HG03378 (cell line): ENCODE measurements at regions not wholly inside any gene's neighbourhood (a gene's known extent, or its start where the extent isn't known, plus 50 kb on each side); places are given as distances from the start of the nearest gene placed in this dataset.
"Not testable (repeated sequence)": the region's sequence is repeated elsewhere in the genome, so short reads cannot be mapped to it uniquely, and the experiment has no call there.

Experiments
- ATAC-seq: cut with Tn5 transposase; IDR thresholded peaks from one replicate; pipeline ENCODE4 v1.9.1; 2021; ENCODE audit warnings: mild to moderate bottlenecking, moderate library complexity; ENCODE audit not compliant: unreplicated experiment

DNA sequence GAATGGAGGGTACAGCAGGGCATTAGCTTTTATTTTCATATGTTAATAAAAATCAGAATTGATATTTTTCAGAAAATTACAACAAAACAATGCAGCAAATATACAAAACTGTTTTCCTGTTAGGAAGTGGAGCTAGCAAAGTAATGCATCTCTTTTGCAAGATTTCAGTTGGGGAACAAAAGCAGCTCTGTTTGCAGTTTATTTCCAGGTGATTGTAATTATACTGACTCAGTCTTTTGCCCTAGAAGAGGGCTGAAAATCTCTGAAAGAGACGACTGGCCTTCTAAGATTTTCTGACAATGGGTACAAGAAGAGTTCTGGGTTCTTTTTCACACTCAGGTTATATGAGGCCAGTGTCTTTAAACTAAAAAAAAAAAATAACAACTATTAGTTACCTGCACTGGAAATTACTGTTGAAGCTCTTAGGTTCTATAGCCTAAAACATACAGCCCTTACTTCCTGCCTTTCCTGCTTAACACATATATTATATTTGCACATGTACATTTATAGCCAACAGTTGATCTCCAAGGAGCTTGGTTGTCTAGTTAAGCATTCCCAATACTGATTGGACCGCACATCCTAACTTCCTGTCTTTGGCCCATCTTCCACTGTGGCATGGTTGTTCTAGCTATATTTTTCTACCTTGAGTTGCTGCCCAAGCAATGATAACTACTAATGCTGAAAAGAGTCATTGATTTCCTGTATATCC lies 199.1 kb upstream of the KRR1 start:
- no peak for ATAC-seq

DNA sequence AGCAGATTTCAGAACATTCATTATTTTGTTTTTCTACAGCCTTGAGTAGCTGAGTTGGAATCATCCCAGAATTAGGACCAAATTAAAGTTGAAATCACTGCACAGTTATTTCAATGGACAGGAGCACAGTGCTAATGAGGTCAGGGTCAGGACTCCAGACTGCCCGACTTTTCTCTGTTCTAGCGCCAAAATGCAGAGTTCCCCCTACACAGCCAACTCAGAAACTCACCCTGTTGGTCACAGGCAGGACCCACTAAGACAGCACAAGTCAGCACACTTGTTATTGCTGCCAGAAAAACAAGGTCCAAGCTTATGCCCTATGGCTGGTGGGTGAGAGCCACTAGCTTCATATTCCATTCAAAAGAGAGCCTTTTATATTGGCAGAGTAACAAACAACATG lies 198.1 kb upstream of the KRR1 start:
- no peak for ATAC-seq

DNA sequence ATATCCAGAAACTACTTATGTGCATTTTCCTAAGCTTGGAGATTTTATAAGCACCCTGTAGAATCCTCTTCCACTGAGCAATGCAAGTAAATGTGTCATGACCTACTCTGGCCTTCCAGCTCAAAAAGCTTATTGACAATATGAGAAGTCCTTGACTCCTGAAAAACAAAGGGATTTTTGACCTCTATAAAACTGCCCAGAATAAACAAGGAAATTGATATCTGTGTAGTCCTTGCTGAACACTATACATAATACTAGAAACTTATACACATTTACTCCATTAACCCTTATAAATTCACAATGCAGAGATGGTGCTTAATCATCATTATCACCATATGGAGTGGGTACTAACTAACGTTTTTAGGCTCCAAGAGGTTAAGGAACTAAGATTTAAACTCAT lies 197.4 kb upstream of the KRR1 start:
- ATAC-seq = no peak

DNA sequence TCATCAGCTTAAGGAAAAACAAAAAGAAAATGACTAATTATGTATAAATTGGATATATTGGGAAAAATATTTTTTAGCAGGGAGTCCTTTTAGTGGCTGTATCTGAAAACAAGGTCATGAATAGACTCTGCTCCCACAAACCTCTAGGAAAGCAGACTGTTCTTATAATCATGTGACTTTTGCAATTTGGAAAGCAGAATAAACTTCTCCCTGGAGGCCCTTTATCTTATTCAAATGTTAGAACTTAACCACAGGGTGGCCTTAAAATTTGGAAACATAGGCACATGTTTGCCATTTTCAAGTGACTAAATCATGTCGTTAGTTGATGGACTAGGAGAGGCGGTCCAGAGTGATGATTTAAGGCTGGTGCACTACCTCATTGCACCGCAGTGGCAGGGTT lies 196.6 kb upstream of the KRR1 start:
- ATAC-seq = no peak

DNA sequence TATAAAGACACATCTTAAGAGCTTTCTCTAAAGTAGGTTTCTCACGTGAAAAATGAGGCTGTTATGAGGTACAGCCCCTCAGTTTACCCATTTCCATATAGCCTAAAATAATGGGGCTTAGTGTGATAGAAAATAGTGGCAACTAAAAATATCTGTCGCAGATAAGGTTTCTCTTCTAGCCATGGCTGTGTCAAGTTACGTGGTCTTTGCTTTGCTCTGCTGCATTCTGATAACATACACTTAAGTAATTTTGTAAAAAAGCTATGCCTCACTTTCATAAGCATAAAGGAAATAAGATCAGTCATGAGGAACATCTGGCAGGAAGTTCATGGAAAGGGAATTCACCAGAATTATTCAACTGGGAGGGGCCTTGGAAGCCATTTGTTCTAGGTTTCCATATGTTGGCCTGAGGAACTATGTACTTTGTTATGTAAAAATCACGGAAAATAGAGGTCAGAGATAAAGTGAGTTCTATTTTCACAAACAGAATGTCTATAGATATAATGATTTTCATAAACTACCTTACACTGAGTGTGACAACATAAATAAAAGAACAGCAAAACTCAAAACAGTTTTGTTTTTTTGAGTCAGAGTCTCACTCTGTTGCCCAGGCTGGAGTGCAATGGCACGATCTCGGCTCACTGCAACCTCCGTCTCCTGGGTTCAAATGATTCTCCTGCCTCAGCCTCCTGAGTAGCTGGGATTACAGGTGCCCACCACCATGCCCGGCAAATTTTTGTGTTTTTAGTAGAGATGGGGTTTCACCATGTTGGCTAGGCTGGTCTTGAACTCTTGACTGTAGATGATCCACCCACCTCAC lies 195.6 kb upstream of the KRR1 start:
- no peak for ATAC-seq

DNA sequence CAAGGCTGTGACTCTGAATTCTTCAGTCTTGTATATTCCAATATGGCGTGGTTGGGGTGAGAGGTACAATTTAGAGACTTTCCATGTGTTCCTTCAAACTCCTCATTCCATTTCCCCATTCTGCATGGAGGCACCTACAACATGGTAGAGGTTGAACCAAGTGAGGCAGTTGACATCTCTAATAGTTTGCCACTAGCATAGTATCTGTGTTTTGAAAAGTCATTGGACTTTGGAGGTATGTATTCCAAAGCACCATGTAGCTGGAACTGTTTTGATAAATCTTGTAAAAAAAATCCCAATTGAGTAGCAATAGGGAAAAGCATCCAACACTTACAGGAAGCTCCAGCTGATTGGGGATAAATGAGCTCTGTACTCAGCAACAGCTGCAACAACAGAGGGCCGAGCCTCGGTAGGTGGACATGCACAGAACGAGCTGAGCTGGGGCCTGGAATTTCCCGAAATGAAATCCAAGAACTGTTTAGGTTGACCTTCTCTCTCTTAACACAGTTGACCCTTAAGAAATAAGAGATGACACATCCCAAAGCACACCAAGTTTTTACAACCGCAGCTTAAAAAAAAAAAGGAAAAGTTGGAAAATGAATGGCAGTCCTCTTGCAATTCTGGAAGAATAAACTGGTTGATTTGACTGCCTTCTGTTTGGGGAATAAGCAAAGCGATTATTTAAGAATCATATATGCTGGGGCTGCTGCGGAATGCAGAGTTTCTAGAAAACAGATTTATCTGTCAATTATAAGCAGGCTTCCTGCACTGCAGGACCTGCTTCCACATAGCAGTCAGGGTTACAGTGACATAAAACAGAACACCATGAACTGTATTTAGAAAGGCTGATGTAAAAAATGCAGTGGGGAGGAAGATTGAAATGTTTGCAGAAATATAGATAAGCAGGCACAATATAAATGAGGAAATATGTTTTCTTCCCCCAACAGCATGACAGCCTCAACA lies 194.6 kb upstream of the KRR1 start:
- ATAC-seq = no peak

DNA sequence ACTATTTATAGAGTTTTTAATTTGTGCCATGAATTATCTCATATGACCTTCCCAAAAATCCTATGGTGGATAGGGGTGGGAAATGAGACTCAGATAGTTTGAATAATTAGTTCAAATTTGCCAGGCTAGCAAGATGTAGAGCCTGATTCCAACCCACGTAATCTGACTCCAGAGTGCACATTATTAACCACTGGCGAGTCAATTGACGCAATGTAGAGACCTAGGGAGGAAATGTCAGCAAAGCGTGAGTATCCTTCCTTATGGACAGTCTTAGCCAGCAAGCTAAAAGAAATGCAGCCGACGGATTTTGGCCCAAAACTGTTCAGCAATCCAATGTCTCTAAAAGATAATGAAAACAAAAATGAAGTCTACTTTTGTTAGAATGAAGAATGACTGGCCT lies 193.3 kb upstream of the KRR1 start:
- ATAC-seq = no peak

DNA sequence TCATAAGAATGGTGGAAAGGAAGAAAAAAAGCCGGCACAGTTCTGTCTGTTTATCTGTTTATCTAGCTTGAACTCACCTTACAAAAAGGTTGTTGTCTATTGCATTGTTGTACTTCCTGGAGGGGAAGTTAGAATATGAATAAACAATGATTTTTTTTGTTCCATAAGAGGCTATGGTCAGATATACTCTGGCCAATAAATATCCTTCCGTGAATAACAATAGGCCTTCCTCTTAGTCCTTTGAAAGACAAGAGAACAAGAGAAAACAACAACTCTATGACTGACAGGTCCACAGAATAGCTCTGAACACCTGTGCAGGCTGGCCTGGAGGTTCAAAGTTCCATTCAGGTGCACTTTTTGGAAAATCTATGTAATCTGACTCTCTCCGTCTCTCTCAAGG lies 192.8 kb upstream of the KRR1 start:
- no peak for ATAC-seq

DNA sequence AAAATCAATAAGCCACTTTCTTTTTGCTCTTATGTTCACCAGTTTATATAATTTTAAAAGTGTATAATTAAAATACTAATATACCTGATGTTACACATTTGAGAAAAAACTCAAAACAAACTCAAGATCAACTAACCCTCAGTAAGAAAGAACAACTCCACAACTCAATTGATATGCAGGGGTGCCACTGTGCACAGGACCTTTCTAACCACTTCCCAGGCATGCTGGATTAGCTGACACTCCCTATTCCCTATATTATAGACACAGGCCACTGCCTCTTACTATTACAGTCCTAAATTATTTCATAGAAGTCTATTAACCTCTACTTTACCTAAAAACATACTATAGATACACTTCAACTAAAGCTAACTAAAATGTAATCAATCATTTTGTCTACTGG lies 191.7 kb upstream of the KRR1 start:
- no peak for ATAC-seq

DNA sequence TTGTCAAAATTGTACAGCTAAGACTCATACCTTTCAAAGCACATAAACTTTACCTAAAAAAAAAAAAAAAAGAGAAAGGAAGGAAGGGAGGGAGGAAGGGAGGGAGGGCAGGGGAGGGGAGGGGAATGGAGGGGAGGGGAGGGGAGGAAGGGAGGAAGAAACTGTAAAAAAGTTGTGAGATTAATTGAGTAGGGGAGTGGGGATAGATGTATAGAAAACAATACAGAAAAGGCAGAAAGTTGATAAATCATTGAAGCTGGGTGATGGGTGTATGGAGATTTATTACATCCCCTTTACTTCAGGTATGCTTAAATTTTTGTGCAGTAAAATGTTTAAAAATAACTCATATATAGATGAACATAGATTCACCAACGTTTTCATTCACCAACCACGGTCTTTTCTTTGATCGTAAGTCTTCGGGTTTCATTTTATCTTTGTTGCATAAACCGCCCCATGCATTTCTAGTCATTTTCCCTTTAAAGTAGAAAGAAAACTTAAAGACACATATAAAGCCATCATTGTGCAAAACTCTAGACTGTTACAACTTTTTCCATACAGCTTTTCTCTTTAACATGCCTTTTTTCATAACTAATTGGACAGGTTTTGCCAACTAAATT lies 191.2 kb upstream of the KRR1 start:
- no peak for ATAC-seq

DNA sequence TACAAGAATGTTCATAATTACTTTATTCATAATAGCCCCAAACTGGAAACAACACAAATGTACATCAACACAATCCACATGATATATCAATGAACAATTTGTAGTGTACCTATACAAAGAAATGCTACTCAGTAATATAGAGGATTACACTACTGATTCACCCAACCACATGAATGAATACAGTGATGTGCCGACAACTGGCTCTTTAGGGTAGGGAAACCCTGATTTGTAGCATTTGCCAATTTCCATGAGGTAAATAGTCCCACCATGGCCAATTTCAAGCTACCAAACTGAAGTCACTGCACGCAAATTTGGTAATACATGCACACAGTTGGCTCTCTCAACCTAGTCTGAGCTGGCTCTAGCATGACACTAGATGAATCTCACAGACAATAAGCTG lies 190.4 kb upstream of the KRR1 start:
- no peak for ATAC-seq

DNA sequence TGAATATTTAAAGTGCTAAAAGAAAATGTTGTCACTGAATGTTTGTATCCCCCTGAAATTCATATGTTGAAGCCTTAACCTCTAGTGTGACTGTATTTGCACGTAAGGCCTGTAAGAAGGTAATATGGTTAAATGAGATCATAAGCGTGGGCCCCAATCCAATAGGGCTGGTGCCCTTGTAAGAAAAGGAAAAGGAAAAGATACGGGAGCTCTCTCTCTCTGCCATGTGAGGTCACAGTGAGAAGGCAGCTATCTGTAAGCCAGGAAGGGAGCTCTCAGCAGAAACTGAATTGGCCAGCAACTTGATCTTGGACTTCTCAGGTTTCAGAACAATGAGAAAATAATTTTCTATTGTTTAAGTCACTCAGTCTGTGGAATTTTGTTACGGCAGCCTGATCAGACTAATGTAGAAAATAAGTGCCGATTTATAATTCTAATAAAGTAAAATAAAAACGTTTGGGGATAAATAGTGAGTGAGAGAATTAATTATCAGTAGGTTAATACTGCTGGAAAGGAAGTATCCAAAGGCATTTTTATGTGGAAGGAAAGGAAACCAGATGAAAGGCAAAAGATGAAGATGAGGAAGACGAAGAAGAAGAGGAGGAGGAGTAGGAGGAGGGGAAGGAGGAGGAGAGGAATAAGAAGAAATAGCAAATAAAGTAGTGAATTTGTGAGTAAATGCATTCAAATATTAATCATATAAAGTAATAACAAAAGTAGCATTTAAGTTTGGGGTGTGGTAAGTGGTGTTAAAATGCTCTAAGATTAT lies 188.5 kb upstream of the KRR1 start:
- no peak for ATAC-seq

DNA sequence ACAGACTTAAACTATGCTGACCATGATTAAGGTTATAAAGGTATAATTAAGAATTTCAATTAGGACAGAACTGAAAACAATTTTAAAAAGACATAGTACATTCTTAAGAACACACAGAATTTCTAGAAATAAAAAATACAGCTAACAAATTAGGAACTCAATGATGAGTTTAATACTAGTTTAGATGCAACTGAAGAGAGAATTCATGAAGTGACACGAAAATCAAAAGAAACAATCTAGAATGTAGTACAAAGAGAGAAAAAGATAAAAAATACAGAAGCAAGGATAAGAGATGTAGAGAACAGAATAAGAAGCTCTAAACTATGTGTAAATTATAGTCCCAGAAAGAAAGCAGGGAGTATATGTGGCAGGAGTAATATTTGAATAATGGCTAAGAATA lies 187.8 kb upstream of the KRR1 start:
- no peak for ATAC-seq

DNA sequence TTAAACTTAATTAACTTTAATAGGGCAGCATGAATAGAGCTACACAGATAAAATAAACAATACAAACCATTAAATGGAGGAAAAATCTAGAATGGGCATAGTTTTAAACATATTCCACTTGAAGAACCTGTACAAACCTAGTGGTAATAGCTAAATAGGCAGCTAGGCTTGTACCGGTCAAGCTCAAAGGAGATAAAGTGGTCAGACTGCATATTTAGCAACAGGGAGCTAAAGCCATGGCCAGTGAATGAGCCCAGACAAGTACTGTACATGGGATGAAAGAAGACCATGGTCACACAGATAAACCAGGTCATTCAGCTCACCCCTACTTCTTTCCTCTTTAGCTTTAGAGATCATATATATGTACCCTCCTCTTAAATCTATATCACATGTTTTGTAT lies 186.6 kb upstream of the KRR1 start:
- no peak for ATAC-seq

DNA sequence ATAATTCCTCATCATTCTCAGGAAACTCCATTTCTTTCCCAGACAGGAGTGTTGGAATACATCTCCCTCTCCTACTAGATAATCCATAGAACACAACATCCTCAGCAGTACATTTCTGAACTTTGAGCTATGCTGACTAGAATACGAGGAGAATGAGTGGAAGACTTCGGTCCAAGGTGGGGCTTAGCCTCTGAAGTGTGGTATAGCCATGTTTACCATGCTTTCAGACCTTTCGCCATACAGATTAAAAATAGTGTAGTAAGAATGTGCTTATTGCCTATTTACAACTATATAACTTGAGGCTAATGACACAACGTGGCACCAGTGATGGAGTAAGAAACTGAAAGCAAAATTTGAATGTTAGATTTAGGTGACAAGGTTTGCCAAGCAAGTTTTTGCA lies 184.5 kb upstream of the KRR1 start:
- no peak for ATAC-seq

DNA sequence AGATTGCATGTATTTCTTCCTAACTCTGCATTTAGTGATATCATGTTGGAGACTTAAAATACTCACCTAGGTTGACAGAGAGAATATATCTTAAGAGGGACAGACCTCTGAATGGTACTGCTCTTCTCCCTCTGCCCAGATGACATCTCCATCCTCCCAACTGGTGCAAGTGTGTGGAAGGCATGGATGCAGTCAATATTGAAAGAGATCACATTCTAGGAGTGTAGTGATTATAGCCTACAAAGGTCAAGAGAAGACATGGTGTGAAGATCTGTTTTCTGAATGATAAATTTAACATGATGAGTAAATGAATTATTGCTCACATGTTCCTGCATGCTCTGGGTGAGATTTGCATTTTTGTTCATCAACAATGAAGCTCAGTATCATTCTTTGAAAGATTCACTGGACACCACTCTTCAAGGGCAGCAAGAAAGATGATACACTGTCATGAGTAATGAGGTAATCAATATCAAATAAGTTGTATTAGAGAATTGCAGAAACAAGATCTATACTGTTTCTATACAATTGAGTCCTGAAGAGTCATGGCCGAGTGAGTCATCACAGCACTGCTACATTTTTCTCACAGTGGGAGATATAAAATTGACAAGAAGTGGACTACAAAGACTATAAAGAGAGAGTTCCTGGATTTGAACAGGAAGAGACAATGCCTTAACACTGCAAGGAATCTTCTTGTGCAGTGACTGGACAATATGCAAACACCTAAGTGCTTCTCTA lies 183.3 kb upstream of the KRR1 start:
- ATAC-seq = no peak

DNA sequence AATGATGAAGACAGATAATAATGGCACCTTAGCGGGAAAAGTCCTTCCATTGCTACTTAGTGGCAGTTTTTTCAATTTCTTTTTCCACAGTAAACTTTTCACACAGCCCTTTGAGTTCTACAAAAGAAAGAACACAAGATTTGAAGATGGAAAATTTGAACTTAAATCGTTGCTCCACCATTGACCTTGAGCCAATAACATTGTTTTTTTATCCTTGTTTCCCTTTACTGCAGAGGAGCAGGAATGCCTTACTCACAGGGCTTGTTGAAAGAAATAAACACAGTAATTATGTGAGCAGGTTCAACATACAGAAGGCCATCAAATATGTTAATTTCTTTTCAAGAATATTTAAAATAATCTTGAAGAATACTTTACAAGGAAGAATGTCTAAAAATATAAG lies 181.5 kb upstream of the KRR1 start:
- ATAC-seq = no peak

DNA sequence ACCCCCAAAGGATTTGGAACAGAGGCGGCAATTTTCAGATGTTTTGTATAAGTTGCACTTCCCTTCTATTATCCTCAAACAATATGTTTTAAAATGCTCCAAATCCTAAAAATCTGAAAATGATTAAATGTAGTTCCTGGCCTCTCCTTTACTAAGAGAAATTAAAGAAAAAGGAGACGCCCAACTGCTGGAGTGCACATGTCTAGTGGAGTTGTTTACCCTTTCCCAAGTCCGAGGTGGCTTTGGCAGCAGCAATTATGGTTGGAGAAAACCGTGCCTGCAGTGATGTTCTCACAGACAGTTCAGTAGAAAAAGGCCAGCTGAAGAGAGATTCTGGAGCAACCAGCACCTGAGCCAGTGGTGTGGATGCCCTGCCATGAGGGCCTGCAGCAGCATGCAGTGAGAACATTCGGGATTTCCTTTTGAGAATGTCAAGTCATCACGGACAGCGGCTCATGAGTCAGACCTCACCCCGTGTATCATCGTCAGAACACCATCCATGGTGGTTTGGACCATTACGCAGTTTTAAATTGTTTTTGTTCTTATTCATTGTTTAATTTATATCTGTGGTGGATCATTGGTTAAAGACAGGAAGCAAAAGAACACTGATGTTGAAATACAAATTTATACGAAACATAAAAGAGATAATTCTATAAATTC lies 179.0 kb upstream of the KRR1 start:
- ATAC-seq = no peak

DNA sequence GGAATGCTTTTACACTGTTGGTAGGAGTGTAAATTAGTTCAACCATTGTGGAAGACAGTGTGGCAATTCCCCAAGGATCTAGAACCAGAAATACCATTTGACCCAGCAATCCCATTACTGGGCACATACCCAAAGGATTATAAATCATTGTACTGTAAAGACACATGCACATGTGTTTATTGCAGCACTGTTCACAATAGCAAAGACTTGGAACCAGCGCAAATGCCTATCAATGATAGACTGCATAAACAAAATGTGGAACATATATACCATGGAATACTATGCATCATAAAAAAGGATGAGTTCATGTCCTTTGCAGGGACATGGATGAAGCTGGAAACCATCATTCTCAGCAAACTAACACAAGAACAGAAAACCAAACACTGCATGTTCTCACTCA lies 174.8 kb upstream of the KRR1 start:
- not testable (repeated sequence) for ATAC-seq
